ENCODE measurements at regions not wholly inside any gene's neighbourhood (a gene's known extent, or its start where the extent isn't known, plus 50 kb on each side); places are given as distances from the start of the nearest gene placed in this dataset.

DNA sequence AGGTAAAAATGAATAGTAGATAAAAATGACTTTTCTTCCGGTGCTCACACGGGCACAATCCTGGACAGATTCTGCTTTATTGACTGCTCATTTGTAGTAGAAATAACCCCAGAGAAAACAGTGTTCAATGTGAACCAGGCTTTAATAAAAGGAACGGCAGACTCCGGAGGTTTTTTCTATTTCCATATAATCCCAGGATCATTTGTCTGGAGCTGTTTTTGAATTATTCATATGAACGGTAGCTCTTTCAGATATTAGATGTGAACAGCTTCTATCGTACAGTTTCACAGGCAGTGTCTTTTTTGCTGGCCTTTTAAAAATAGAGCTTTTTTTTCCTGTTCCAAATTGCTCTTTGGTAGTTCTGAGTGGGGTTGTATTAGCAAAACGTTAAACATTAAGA lies 347.3 kb downstream of the MFSD1 start:
- TF ChIP-seq EZH2 (IDR thresholded peaks at IDR 0.05) (no peak), POLR2AphosphoS5 (IDR thresholded peaks at IDR 0.05; ENCODE audit: borderline replicate concordance, low read depth, low read length) (no peak), FOXP2 (optimal IDR thresholded peaks at IDR 0.05; ENCODE audit: control extremely low read depth, extremely low read length, insufficient read depth) (no peak)

Data from SK-N-MC (cell line).